Liver (tissue), 8 donors: ENCODE measurements at regions not wholly inside any gene's neighbourhood (a gene's known extent, or its start where the extent isn't known, plus 50 kb on each side); places are given as distances from the start of the nearest gene placed in this dataset.

Experiments used
- DNase-seq: peaks from one replicate; pipeline ENCODE4 v3.0.0-alpha.2; 2017; ENCODE audit warnings: low spot score
- H3K27ac ChIP-seq, 2 donors: one replicate each; pipeline ENCODE4 v1.7.0; 2013; ENCODE audit warnings: inconsistent platforms in 2 of 2, low read length in 2 of 2, control low read depth in 1 of 2, low read depth in 1 of 2, mild to moderate bottlenecking in 1 of 2
- H3K27me3 ChIP-seq, 4 donors: one replicate each; pipeline versions ENCODE4 v1.6.1 to v1.7.0; 2013; ENCODE audit warnings: low read length in 3 of 4, inconsistent platforms in 1 of 4, mild to moderate bottlenecking in 1 of 4, moderate library complexity in 1 of 4; ENCODE audit not compliant: control insufficient read depth in 4 of 4, insufficient read depth in 4 of 4
- H3K36me3 ChIP-seq, 4 donors: one replicate each; pipeline versions ENCODE4 v1.6.1 to v1.7.0; 2013; ENCODE audit warnings: low read length in 3 of 4, mild to moderate bottlenecking in 3 of 4, low read depth in 1 of 4, moderate library complexity in 1 of 4; ENCODE audit not compliant: control insufficient read depth in 4 of 4, insufficient read depth in 3 of 4
- H3K4me1 ChIP-seq, 4 donors: one replicate each; pipeline versions ENCODE4 v1.6.1 to v1.7.0; 2013; ENCODE audit warnings: low read length in 3 of 4, mild to moderate bottlenecking in 3 of 4, moderate library complexity in 1 of 4; ENCODE audit not compliant: control insufficient read depth in 4 of 4, insufficient read depth in 4 of 4
- H3K4me3 ChIP-seq, 3 donors: one replicate each; pipeline versions ENCODE4 v1.6.1 to v1.7.0; 2013; ENCODE audit warnings: low read length in 3 of 3, control low read depth in 1 of 3, low read depth in 1 of 3, mild to moderate bottlenecking in 1 of 3
- H3K9ac ChIP-seq, 2 donors: one replicate each; pipeline ENCODE4 v1.7.0; 2013; ENCODE audit warnings: low read length in 2 of 2, mild to moderate bottlenecking in 2 of 2, moderate library complexity in 2 of 2, control low read depth in 1 of 2, low read depth in 1 of 2
- H3K9me3 ChIP-seq, 4 donors: one replicate each; pipeline versions ENCODE4 v1.6.1 to v1.7.0; 2013; ENCODE audit warnings: low read length in 3 of 4; ENCODE audit not compliant: control insufficient read depth in 4 of 4
- ATF3 ChIP-seq: IDR thresholded peaks from 2 replicates; pipeline ENCODE4 v1.6.1; 2016; ENCODE audit warnings: antibody characterized with exemption
- EGR1 ChIP-seq, 2 donors: IDR thresholded peaks; 2 replicates each; pipeline ENCODE4 v1.6.1; 2016 to 2018; ENCODE audit warnings: antibody characterized with exemption in 2 of 2, low read depth in 2 of 2
- FOXA1 ChIP-seq: IDR thresholded peaks from 2 replicates; pipeline ENCODE4 v1.6.1; 2016; ENCODE audit warnings: antibody characterized with exemption
- GABPA ChIP-seq, 2 donors: IDR thresholded peaks in 1 of 2; conservative IDR thresholded peaks in 1 of 2; 2 replicates each; pipeline ENCODE4 v1.6.1; 2016; ENCODE audit warnings: antibody characterized with exemption in 2 of 2, mild to moderate bottlenecking in 1 of 2, moderate library complexity in 1 of 2
- HNF4A ChIP-seq, 2 donors: conservative IDR thresholded peaks; 2 replicates each; pipeline ENCODE4 v1.6.1; 2016; ENCODE audit warnings: antibody characterized with exemption in 2 of 2, mild to moderate bottlenecking in 2 of 2
- HNF4G ChIP-seq: IDR thresholded peaks from 2 replicates; pipeline ENCODE4 v1.6.1; 2016; ENCODE audit warnings: antibody characterized with exemption
- JUND ChIP-seq, 2 donors: IDR thresholded peaks; 2 replicates each; pipeline ENCODE4 v1.6.1; 2016; ENCODE audit warnings: antibody characterized with exemption in 2 of 2
- MAX ChIP-seq: IDR thresholded peaks from 2 replicates; pipeline ENCODE4 v1.6.1; 2016; ENCODE audit warnings: antibody characterized with exemption
- NR2F2 ChIP-seq: IDR thresholded peaks from 2 replicates; pipeline ENCODE4 v1.6.1; 2016; ENCODE audit warnings: antibody characterized with exemption
- RAD21 ChIP-seq, 2 donors: IDR thresholded peaks; 2 replicates each; pipeline ENCODE4 v1.6.1; 2016; ENCODE audit warnings: antibody characterized with exemption in 2 of 2, mild to moderate bottlenecking in 2 of 2
- REST ChIP-seq: IDR thresholded peaks from 2 replicates; pipeline ENCODE4 v1.6.1; 2016; ENCODE audit warnings: antibody characterized with exemption, mild to moderate bottlenecking
- RXRA ChIP-seq, 2 donors: IDR thresholded peaks; 2 replicates each; pipeline ENCODE4 v1.6.1; 2017 to 2018; ENCODE audit warnings: antibody characterized with exemption in 2 of 2, mild to moderate bottlenecking in 1 of 2
- SP1 ChIP-seq: IDR thresholded peaks from 2 replicates; pipeline ENCODE4 v1.6.1; 2018; ENCODE audit warnings: antibody characterized with exemption, mild to moderate bottlenecking
- YY1 ChIP-seq: IDR thresholded peaks from 2 replicates; pipeline ENCODE4 v1.6.1; 2016; ENCODE audit warnings: antibody characterized with exemption, mild to moderate bottlenecking
- ZBTB33 ChIP-seq: IDR thresholded peaks from 2 replicates; pipeline ENCODE4 v1.6.1; 2016; ENCODE audit warnings: antibody characterized with exemption
- WGBS: extraction: QIAGEN DNeasy Blood & Tissue Kit; methylation state at CpG from one replicate; pipeline ENCODE4 v1.1.7; 2013; 5-methylcytosine and 5-hydroxymethylcytosine counted together
- TF ChIP-seq, protein P1 (sequence below): fragments of 150-350 bp; IDR thresholded peaks from 2 replicates; pipeline ENCODE4 v1.5.1; 2017; ENCODE audit warnings: improper control_type of control experiment, low read depth, low read length; ENCODE audit not compliant: missing input control
- donor health status: healthy.
- donor health status: healthy.
- donor health status: healthy.
- donor health status: healthy.
- donor health status: healthy.

GRCh38 chr14:101116065-101116464, 212.5 kb upstream of the RTL1 start:
- Histone ChIP-seq H3K4me3 (no peak overlapping the region), H3K27ac (no peak overlapping the region), H3K36me3 (no peaks in the 10 kb centered on the region), H3K27me3 (no peaks in the 10 kb centered on the region), H3K4me1 (no peaks in the 10 kb centered on the region), H3K9me3 (no peaks in the 10 kb centered on the region), H3K9ac (no peak overlapping the region)
- no peak for TF ChIP-seq SP1
- no peak for TF ChIP-seq RXRA (IDR thresholded peaks at IDR 0.05)
- TF ChIP-seq REST = no peak
- no peak for TF ChIP-seq FOXA1
- no peak for DNase-seq
- WGBS = 78% methylated on average over 4 of the region's 4 CpGs

DNA sequence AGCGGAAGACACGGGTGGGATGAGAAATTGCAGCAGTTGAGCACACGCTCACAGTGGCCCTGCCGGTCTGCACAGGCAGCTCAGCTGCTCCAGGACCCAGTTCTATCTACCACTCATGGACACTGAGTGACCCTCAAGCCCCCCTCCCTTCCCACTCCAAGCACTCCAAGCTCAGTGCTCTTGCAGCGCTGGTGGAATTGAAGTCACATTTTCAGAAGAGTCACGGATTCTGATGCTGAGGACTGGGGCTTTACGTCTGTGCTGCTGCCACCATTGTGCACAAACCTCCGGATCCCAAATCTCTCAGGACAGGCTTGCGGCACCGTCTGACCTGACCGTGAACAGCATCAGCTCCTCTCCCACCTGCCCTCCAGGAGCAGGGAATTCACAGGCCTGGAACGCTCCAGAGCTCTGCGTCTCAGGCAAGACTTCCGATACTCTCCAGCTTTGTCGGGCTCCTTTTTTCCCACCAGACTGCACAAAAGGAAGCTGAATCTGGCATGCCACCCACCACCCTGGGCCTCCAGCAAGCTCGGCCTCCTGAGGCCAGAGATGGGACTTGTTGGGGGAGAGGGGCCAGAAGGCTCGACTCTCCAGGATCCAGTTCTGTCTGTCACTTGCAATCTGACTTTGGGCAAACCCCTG, 213.1 kb upstream of the RTL1 start:
- WGBS = 74% methylated on average over 17 of the region's 17 CpGs
- no peaks in the 10 kb centered on the region for H3K27me3 ChIP-seq
- H3K9me3 ChIP-seq = no peaks in the 10 kb centered on the region
- no peaks in the 10 kb centered on the region for H3K4me1 ChIP-seq
- no peak overlapping the region for H3K4me3 ChIP-seq
- no peak for DNase-seq
- H3K9ac ChIP-seq = no peak overlapping the region
- H3K27ac ChIP-seq = no peak overlapping the region
- H3K36me3 ChIP-seq = no peaks in the 10 kb centered on the region
- TF ChIP-seq MAX (no peak), EGR1 (IDR thresholded peaks at IDR 0.05; ENCODE audit: low read depth in 2 of 2) (no peak), YY1 (no peak), RAD21 (IDR thresholded peaks at IDR 0.05) (no peak)

- Histone ChIP-seq H3K9me3 (no peaks in the 10 kb centered on the region), H3K27ac (no peak overlapping the region), H3K4me1 (no peaks in the 10 kb centered on the region), H3K36me3 (no peaks in the 10 kb centered on the region), H3K4me3 (no peak overlapping the region), H3K27me3 (no peaks in the 10 kb centered on the region), H3K9ac (no peak overlapping the region)
- 54% methylated on average over 2 of the region's 2 CpGs for WGBS
- no peak for DNase-seq
- TF ChIP-seq NR2F2 = no peak
- TF ChIP-seq, protein P1, sequence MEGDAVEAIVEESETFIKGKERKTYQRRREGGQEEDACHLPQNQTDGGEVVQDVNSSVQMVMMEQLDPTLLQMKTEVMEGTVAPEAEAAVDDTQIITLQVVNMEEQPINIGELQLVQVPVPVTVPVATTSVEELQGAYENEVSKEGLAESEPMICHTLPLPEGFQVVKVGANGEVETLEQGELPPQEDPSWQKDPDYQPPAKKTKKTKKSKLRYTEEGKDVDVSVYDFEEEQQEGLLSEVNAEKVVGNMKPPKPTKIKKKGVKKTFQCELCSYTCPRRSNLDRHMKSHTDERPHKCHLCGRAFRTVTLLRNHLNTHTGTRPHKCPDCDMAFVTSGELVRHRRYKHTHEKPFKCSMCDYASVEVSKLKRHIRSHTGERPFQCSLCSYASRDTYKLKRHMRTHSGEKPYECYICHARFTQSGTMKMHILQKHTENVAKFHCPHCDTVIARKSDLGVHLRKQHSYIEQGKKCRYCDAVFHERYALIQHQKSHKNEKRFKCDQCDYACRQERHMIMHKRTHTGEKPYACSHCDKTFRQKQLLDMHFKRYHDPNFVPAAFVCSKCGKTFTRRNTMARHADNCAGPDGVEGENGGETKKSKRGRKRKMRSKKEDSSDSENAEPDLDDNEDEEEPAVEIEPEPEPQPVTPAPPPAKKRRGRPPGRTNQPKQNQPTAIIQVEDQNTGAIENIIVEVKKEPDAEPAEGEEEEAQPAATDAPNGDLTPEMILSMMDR = no peak
- no peak for TF ChIP-seq GABPA (IDR thresholded peaks at IDR 0.05 in 1 of 2, conservative IDR thresholded peaks at IDR 0.05 in 1 of 2)
- TF ChIP-seq ATF3 = no peak
- no peak for TF ChIP-seq MAX
- TF ChIP-seq YY1 = no peak
- TF ChIP-seq HNF4G = no peak
- TF ChIP-seq REST = no peak
- no peak for TF ChIP-seq JUND (IDR thresholded peaks at IDR 0.05)
- no peak for TF ChIP-seq EGR1 (IDR thresholded peaks at IDR 0.05; ENCODE audit: low read depth in 2 of 2)
- no peak for TF ChIP-seq ZBTB33
- no peak for TF ChIP-seq HNF4A (conservative IDR thresholded peaks at IDR 0.05)
These were observed 214.0 kb upstream of the RTL1 start for GRCh38 chr14:101117543-101117942.
